HG03354 (cell line): ENCODE measurements at regions not wholly inside any gene's neighbourhood (a gene's known extent, or its start where the extent isn't known, plus 50 kb on each side); places are given as distances from the start of the nearest gene placed in this dataset.
"Not testable (repeated sequence)": the region's sequence is repeated elsewhere in the genome, so short reads cannot be mapped to it uniquely, and the experiment has no call there.

ENCODE experiments used
- ATAC-seq: cut with Tn5 transposase; IDR thresholded peaks from one replicate; pipeline ENCODE4 v1.9.1; 2021; ENCODE audit warnings: mild to moderate bottlenecking; ENCODE audit not compliant: unreplicated experiment, poor library complexity, severe bottlenecking

- ATAC-seq = no peak
These were observed 55.5 kb upstream of the PIK3C3 start for GRCh38 chr18:41899535-41899934.

GRCh38 chr18:41893432-41893831, 61.6 kb upstream of the PIK3C3 start:
- ATAC-seq = no peak

- no peak for ATAC-seq
These were observed 67.9 kb upstream of the PIK3C3 start for GRCh38 chr18:41887100-41887499.

- ATAC-seq = no peak
These were observed 68.8 kb upstream of the PIK3C3 start for GRCh38 chr18:41886126-41886807.

GRCh38 chr18:41881285-41881684, 73.7 kb upstream of the PIK3C3 start:
- ATAC-seq = no peak

GRCh38 chr18:41879256-41879655, 75.8 kb upstream of the PIK3C3 start:
- no peak for ATAC-seq

GRCh38 chr18:41875094-41875780, 79.8 kb upstream of the PIK3C3 start:
- no peak for ATAC-seq

GRCh38 chr18:41873730-41874129, 81.3 kb upstream of the PIK3C3 start:
- ATAC-seq = no peak

- ATAC-seq = no peak
These were observed 82.8 kb upstream of the PIK3C3 start for GRCh38 chr18:41872206-41872605.

GRCh38 chr18:41871229-41872000, 83.6 kb upstream of the PIK3C3 start:
- no peak for ATAC-seq

- no peak for ATAC-seq
These were observed 84.2 kb upstream of the PIK3C3 start for GRCh38 chr18:41870817-41871216.

- no peak for ATAC-seq
These were observed 84.8 kb upstream of the PIK3C3 start for GRCh38 chr18:41870191-41870590.

GRCh38 chr18:41865796-41866195, 89.2 kb upstream of the PIK3C3 start:
- ATAC-seq = not testable (repeated sequence)

GRCh38 chr18:41864216-41864615, 90.8 kb upstream of the PIK3C3 start:
- no peak for ATAC-seq

- ATAC-seq = no peak
These were observed 92.1 kb upstream of the PIK3C3 start for GRCh38 chr18:41862921-41863320.

- ATAC-seq = no peak
These were observed 94.0 kb upstream of the PIK3C3 start for GRCh38 chr18:41860987-41861386.

GRCh38 chr18:41858761-41859555, 96.1 kb upstream of the PIK3C3 start:
- no peak for ATAC-seq

GRCh38 chr18:41853280-41853679, 101.8 kb upstream of the PIK3C3 start:
- ATAC-seq = no peak

GRCh38 chr18:41850781-41851180, 104.3 kb upstream of the PIK3C3 start:
- no peak for ATAC-seq

GRCh38 chr18:41849632-41850031, 105.4 kb upstream of the PIK3C3 start:
- ATAC-seq = no peak
